ENCODE measurements at regions not wholly inside any gene's neighbourhood (a gene's known extent, or its start where the extent isn't known, plus 50 kb on each side); places are given as distances from the start of the nearest gene placed in this dataset.

DNA sequence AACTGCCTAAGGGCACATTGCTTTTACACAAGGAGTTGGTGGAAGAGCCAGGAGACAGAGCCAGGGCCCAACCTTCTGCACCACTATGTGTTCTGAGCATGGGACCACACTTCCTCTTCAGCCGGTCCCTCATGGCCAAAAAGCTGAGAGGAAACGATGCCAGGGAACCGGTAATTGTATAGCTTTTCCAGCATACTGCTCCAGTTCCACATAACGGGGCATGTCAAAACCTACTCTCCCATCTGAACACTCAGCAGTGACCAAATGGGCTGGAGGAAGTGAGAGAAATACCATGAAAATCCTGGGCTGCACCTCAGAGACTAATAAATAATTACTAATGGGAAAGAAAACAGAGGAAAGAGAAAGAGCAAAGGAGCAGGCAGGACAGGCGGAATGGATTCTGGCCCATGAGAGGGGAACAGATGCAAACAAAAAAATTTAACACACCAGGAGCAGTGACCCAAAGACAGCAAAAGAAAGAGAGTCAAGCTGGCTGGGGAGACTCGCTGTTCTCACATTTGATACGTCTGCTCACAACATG is 52.0 kb upstream of the BMP2 start:
- 60% methylated on average over 7 of the region's 7 CpGs for WGBS
- no peak overlapping the region for H3K27ac ChIP-seq (ENCODE audit: low read depth in 1 of 2, low read length in 1 of 2)
- no peak for DNase-seq (ENCODE audit: low read depth in 6 of 9, low spot score in 9 of 9)
- H3K27me3 ChIP-seq (ENCODE audit: control insufficient read depth in 2 of 2, insufficient read depth in 1 of 2, low read length in 1 of 2), result no peaks in the 10 kb centered on the region
- H3K9me3 ChIP-seq (ENCODE audit: control insufficient read depth in 2 of 2, insufficient read depth in 1 of 2, low read length in 1 of 2), result no peaks in the 10 kb centered on the region
- H3K4me1 ChIP-seq (ENCODE audit: control insufficient read depth in 2 of 2, insufficient read depth in 2 of 2, low read length in 2 of 2), result no peaks in the 10 kb centered on the region
- no peaks in the 10 kb centered on the region for H3K36me3 ChIP-seq (ENCODE audit: control insufficient read depth in 2 of 2, insufficient read depth in 2 of 2, low read length in 1 of 2)
- H3K4me3 ChIP-seq (ENCODE audit: low read length in 2 of 2), result no peak overlapping the region

DNA sequence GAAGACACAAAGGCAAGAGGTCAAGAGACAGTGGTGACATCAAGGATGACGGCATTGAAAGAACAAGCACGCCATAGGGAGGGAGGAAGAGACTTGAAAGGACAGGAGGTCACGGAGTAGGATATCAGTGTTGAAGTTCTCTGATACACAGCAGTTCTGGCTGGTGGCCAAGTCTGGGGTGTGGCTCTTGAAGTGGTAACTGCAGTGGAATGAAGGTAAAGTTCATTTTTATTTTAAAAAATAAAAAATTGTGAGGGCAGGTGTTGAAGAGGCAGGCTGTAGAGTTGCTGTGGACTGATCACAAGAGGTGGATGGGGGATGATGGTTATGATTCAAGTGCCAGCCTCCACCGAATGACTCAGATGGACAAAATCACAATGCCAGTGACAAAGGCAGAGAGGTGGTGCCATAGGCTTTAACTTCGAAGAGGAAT is 53.2 kb upstream of the BMP2 start:
- Histone ChIP-seq H3K4me3 (ENCODE audit: low read length in 2 of 2) (no peak overlapping the region), H3K9me3 (ENCODE audit: control insufficient read depth in 2 of 2, insufficient read depth in 1 of 2, low read length in 1 of 2) (no peaks in the 10 kb centered on the region), H3K4me1 (ENCODE audit: control insufficient read depth in 2 of 2, insufficient read depth in 2 of 2, low read length in 2 of 2) (no peaks in the 10 kb centered on the region), H3K36me3 (ENCODE audit: control insufficient read depth in 2 of 2, insufficient read depth in 2 of 2, low read length in 1 of 2) (no peaks in the 10 kb centered on the region), H3K27me3 (ENCODE audit: control insufficient read depth in 2 of 2, insufficient read depth in 1 of 2, low read length in 1 of 2) (no peaks in the 10 kb centered on the region), H3K27ac (ENCODE audit: low read depth in 1 of 2, low read length in 1 of 2) (no peak overlapping the region)
- WGBS, result 91% methylated on average over 5 of the region's 5 CpGs
- no peak for DNase-seq (ENCODE audit: low read depth in 6 of 9, low spot score in 9 of 9)

DNA sequence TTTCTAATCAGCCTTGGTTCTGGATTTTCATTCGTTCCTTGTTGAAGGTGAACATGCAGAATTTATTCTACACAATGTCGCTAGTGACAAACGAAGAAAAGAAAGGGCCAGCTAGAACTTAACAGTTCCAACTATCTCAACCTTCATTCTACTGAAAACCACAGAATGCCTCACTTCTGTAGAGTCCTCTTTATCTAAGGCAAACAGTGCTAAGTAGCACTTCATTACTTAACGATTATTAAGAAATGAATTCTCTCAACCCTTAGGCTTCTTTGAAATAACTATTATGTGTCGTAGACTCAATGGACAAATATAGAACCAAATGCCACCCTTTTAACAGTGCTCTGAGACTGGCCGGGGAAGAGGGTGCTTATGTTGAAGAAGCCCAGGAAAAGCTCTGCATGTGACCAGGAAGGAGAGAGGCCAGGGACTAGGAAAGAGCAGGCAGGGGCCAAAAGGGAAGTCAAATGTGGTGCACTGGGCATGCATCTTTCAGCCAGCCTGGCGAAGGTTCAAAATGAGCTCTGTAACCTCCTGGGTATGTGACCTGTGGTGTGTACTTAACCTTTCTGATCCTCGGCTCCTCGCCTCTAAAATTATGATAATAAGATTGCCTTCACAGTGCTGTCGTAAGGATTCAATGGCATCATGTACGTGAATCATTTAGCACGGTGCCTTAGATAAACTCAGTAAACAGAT is 55.4 kb upstream of the BMP2 start:
- no peak overlapping the region for H3K27ac ChIP-seq (ENCODE audit: low read depth in 1 of 2, low read length in 1 of 2)
- 93% methylated on average over 12 of the region's 12 CpGs for WGBS
- DNase-seq (ENCODE audit: low read depth in 6 of 9, low spot score in 9 of 9), result no peak

DNA sequence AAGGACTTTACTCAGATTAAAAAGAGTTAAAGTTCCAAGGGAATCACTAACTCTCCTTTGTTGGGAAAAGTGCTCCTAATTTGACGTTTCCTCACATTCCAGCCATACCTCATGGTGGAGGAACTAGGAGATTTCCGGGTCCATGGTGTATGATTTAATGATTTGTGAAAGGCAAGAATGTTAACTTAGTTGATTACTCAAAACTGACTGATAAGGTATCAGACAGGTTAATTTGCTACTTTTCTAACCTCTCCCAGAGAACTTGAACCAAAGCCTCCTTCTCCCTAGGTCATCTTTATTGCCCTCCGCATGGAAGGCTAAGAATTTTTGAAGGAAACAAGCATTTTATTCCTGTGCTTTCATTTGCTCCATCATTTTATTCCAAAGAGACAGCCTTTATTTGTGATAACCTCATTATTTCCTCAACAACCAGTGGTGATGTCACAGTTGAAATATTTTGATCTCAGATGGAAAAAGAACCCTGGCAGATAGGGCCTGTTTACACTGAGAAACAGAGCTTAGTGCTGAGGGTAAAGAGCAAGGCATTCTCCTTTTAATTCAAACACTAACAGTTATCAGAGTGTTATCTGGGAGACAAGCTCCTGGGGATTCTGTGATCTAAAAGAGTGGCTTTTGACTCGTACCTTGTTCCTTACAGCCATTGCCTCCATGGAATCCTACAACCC is 57.4 kb upstream of the BMP2 start:
- no peaks in the 10 kb centered on the region for H3K27me3 ChIP-seq (ENCODE audit: control insufficient read depth in 2 of 2, insufficient read depth in 1 of 2, low read length in 1 of 2)
- no peak overlapping the region for H3K27ac ChIP-seq (ENCODE audit: low read depth in 1 of 2, low read length in 1 of 2)
- DNase-seq (ENCODE audit: low read depth in 6 of 9, low spot score in 9 of 9), result no peak
- no peaks in the 10 kb centered on the region for H3K36me3 ChIP-seq (ENCODE audit: control insufficient read depth in 2 of 2, insufficient read depth in 2 of 2, low read length in 1 of 2)
- H3K4me3 ChIP-seq (ENCODE audit: low read length in 2 of 2), result no peak overlapping the region
- H3K9me3 ChIP-seq (ENCODE audit: control insufficient read depth in 2 of 2, insufficient read depth in 1 of 2, low read length in 1 of 2), result no peaks in the 10 kb centered on the region
- 92% methylated on average over 4 of the region's 4 CpGs for WGBS
- no peaks in the 10 kb centered on the region for H3K4me1 ChIP-seq (ENCODE audit: control insufficient read depth in 2 of 2, insufficient read depth in 2 of 2, low read length in 2 of 2)

More for the DNA sequence above, 55.4 kb upstream of the BMP2 start:
- Histone ChIP-seq H3K27me3 (ENCODE audit: control insufficient read depth in 2 of 2, insufficient read depth in 1 of 2, low read length in 1 of 2) (no peaks in the 10 kb centered on the region), H3K36me3 (ENCODE audit: control insufficient read depth in 2 of 2, insufficient read depth in 2 of 2, low read length in 1 of 2) (no peaks in the 10 kb centered on the region), H3K4me3 (ENCODE audit: low read length in 2 of 2) (no peak overlapping the region), H3K4me1 (ENCODE audit: control insufficient read depth in 2 of 2, insufficient read depth in 2 of 2, low read length in 2 of 2) (no peaks in the 10 kb centered on the region), H3K9me3 (ENCODE audit: control insufficient read depth in 2 of 2, insufficient read depth in 1 of 2, low read length in 1 of 2) (no peaks in the 10 kb centered on the region)

DNA sequence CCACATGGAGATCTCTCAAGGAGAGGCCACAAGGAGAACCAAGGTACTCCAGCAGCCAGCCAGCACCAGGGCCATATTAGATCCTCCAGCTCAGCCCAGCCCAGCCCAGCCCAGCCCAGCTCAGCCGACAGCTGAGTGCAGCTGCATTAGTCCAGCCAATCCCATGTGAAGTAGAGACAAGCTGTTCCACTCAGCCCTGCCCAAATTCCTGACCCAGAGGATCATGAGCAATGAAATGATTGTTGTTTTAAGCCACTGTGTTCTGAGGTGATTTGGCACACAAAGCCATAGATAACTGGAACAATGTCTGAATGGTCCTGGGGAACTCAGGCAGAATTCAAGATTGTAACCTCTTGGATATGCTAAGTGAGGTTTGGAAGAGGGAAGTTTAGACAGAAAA is 59.5 kb upstream of the BMP2 start:
- 42% methylated on average over 1 of the region's 1 CpG for whole genome bisulfite sequencing
- no peak for DNase-seq (ENCODE audit: low read depth in 6 of 9, low spot score in 9 of 9)
- no peaks in the 10 kb centered on the region for H3K36me3 ChIP-seq (ENCODE audit: control insufficient read depth in 2 of 2, insufficient read depth in 2 of 2, low read length in 1 of 2)

DNA sequence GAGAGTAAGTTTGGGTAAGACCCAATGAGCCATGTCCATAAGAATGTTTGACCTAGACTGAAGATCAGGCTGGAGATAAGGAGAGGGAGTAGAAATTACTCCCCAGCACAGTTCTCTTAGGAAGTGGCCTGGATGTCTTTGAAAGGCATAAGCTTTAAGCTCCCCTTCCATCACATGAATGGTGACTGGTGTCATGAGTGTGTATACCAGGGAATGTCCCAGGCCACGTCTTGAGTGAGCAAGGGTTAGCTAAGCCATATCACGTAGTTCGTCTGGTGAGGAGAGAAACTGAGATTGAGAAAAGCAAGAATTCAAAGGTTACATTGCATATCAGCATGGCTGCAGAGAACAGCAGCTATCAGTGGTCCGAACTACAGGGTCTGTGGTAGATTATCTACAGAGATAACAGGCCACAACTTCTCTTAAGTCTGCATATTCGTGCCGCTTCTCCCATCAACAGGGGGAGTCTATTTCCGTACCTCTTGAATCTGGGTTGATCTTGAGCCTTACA is 60.1 kb upstream of the BMP2 start:
- Histone ChIP-seq H3K27ac (ENCODE audit: low read depth in 1 of 2, low read length in 1 of 2) (no peak overlapping the region), H3K27me3 (ENCODE audit: control insufficient read depth in 2 of 2, insufficient read depth in 1 of 2, low read length in 1 of 2) (no peaks in the 10 kb centered on the region), H3K9me3 (ENCODE audit: control insufficient read depth in 2 of 2, insufficient read depth in 1 of 2, low read length in 1 of 2) (no peaks in the 10 kb centered on the region), H3K4me1 (ENCODE audit: control insufficient read depth in 2 of 2, insufficient read depth in 2 of 2, low read length in 2 of 2) (no peaks in the 10 kb centered on the region), H3K4me3 (ENCODE audit: low read length in 2 of 2) (no peak overlapping the region), H3K36me3 (ENCODE audit: control insufficient read depth in 2 of 2, insufficient read depth in 2 of 2, low read length in 1 of 2) (no peaks in the 10 kb centered on the region)
- WGBS, result 9% methylated on average over 7 of the region's 7 CpGs
- no peak for DNase-seq (ENCODE audit: low read depth in 6 of 9, low spot score in 9 of 9)

More for the DNA sequence above, 59.5 kb upstream of the BMP2 start:
- H3K27me3 ChIP-seq (ENCODE audit: control insufficient read depth in 2 of 2, insufficient read depth in 1 of 2, low read length in 1 of 2), result no peaks in the 10 kb centered on the region
- H3K4me3 ChIP-seq (ENCODE audit: low read length in 2 of 2), result no peak overlapping the region
- no peaks in the 10 kb centered on the region for H3K9me3 ChIP-seq (ENCODE audit: control insufficient read depth in 2 of 2, insufficient read depth in 1 of 2, low read length in 1 of 2)
- no peaks in the 10 kb centered on the region for H3K4me1 ChIP-seq (ENCODE audit: control insufficient read depth in 2 of 2, insufficient read depth in 2 of 2, low read length in 2 of 2)
- no peak overlapping the region for H3K27ac ChIP-seq (ENCODE audit: low read depth in 1 of 2, low read length in 1 of 2)

DNA sequence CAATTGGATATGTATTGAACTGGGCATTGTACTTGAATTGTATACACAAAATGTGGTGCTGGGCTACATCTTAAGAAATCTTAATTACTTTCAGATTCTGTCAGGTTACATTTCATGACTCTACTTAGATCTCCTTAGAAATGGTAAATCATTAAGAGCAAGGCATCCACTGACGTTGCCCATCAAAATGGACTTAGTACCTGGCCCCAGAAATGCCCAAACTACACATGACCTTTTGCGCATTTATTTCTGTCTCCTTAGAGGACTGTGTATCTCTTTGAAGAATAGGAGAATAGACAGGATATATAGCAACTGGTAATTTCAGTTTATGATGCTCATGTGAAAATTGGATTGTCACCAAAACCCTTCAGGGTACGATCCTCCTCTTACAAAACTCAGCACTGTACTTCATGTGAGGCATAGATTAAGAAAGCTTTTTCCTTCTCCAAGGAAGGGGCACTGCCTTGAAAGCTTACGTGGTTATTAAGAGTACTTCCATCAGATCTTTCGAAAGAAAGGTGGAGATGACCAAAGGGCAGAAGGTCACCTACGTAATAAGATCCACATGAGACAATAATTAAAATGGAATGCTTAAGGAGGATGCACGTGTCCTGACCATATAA is 61.4 kb upstream of the BMP2 start:
- Histone ChIP-seq H3K4me3 (ENCODE audit: low read length in 2 of 2) (no peak overlapping the region), H3K36me3 (ENCODE audit: control insufficient read depth in 2 of 2, insufficient read depth in 2 of 2, low read length in 1 of 2) (no peaks in the 10 kb centered on the region), H3K9me3 (ENCODE audit: control insufficient read depth in 2 of 2, insufficient read depth in 1 of 2, low read length in 1 of 2) (no peaks in the 10 kb centered on the region), H3K27ac (ENCODE audit: low read depth in 1 of 2, low read length in 1 of 2) (no peak overlapping the region), H3K27me3 (ENCODE audit: control insufficient read depth in 2 of 2, insufficient read depth in 1 of 2, low read length in 1 of 2) (no peaks in the 10 kb centered on the region), H3K4me1 (ENCODE audit: control insufficient read depth in 2 of 2, insufficient read depth in 2 of 2, low read length in 2 of 2) (no peaks in the 10 kb centered on the region)
- no peak for DNase-seq (ENCODE audit: low read depth in 6 of 9, low spot score in 9 of 9)
- WGBS, result 96% methylated on average over 7 of the region's 7 CpGs

DNA sequence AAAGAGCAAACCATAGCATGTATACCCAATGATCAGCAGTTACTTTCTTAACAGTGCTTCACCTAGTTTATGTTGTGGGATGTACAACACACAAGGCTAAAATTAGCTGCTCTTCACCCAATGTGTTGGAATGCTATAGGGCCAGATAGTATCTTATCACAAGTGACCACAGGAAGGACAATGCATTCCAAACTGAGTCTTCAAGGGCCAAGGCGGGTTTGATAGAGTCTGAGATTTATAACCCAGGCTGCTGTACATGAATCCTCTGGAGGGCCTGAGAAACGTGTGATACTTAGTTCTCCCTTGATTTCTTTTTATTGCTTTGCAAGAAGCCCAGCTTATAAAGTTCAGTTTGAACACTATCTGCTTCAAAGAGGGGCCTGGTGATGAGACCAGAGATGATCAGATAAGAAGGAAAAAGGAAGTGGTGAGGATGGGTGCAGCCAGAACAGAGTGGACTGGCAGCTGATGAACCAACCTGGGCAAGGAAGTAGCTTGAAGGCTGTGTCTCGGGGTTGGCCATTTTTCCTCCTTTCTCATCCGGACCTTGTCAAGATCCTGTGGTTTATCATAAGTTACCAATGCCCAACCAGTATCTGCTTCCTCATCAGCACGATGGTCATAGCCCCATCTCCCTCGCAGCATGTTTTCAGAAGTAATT is 62.2 kb upstream of the BMP2 start:
- no peak for DNase-seq (ENCODE audit: low read depth in 6 of 9, low spot score in 9 of 9)
- 43% methylated on average over 6 of the region's 6 CpGs for WGBS
- H3K4me1 ChIP-seq (ENCODE audit: control insufficient read depth in 2 of 2, insufficient read depth in 2 of 2, low read length in 2 of 2), result no peaks in the 10 kb centered on the region
- H3K27me3 ChIP-seq (ENCODE audit: control insufficient read depth in 2 of 2, insufficient read depth in 1 of 2, low read length in 1 of 2), result no peaks in the 10 kb centered on the region
- H3K36me3 ChIP-seq (ENCODE audit: control insufficient read depth in 2 of 2, insufficient read depth in 2 of 2, low read length in 1 of 2), result no peaks in the 10 kb centered on the region
- H3K4me3 ChIP-seq (ENCODE audit: low read length in 2 of 2), result no peak overlapping the region
- no peaks in the 10 kb centered on the region for H3K9me3 ChIP-seq (ENCODE audit: control insufficient read depth in 2 of 2, insufficient read depth in 1 of 2, low read length in 1 of 2)
- no peak overlapping the region for H3K27ac ChIP-seq (ENCODE audit: low read depth in 1 of 2, low read length in 1 of 2)

Measured in thymus (tissue), 11 donors.